Heart left ventricle (tissue), 16 donors: ENCODE measurements at regions not wholly inside any gene's neighbourhood (a gene's known extent, or its start where the extent isn't known, plus 50 kb on each side); places are given as distances from the start of the nearest gene placed in this dataset.

ENCODE experiments used
- ATAC-seq, 4 donors: fragments of 200-7000 bp; cut with Tn5 transposase; one replicate each; pipeline ENCODE4 v1.9.1; 2020 to 2022; ENCODE audit warnings: moderate library complexity in 4 of 4, mild to moderate bottlenecking in 3 of 4, moderate number of reproducible peaks in 1 of 4
- DNase-seq, 5 donors: peaks; one replicate each; pipeline ENCODE4 v3.0.0-alpha.2; 2020
- H3K27ac ChIP-seq, 12 donors: fragments of 200-600 bp; sonication (generic) in 4 of 12; one replicate each; pipeline versions ENCODE4 v1.5.0 to v1.8.0; 2016 to 2022; ENCODE audit warnings: mild to moderate bottlenecking in 2 of 12
- H3K27me3 ChIP-seq, 9 donors: fragments of 200-600 bp; sonication (generic) in 2 of 9; one replicate each; pipeline versions ENCODE4 v1.5.1 to v1.8.0; 2016 to 2022; ENCODE audit warnings: mild to moderate bottlenecking in 3 of 9
- H3K36me3 ChIP-seq, 9 donors: fragments of 200-600 bp; sonication (generic) in 2 of 9; one replicate each; pipeline versions ENCODE4 v1.5.0 to v1.8.0; 2018 to 2022; ENCODE audit warnings: mild to moderate bottlenecking in 2 of 9
- H3K4me1 ChIP-seq, 12 donors: fragments of 200-600 bp; sonication (generic) in 4 of 12; one replicate each; pipeline versions ENCODE4 v1.5.0 to v1.8.0; 2016 to 2022; ENCODE audit warnings: mild to moderate bottlenecking in 3 of 12
- H3K4me3 ChIP-seq, 12 donors: fragments of 200-600 bp; sonication (generic) in 4 of 12; one replicate each; pipeline versions ENCODE4 v1.5.0 to v1.8.0; 2017 to 2022; ENCODE audit warnings: mild to moderate bottlenecking in 9 of 12, moderate library complexity in 4 of 12
- H3K9me3 ChIP-seq, 12 donors: fragments of 200-600 bp; sonication (generic) in 4 of 12; one replicate each; pipeline versions ENCODE4 v1.5.0 to v1.8.0; 2016 to 2022; ENCODE audit warnings: mild to moderate bottlenecking in 1 of 12
- CTCF ChIP-seq, 12 donors: fragments of 200-600 bp; sonication (generic) in 4 of 12; IDR thresholded peaks; one replicate each; pipeline versions ENCODE4 v1.5.0 to v1.8.0; 2018 to 2022; ENCODE audit warnings: antibody characterized with exemption in 12 of 12, mild to moderate bottlenecking in 5 of 12
- POLR2A ChIP-seq, 2 donors: fragments of 450-650 bp; IDR thresholded peaks; one replicate each; pipeline ENCODE4 v1.6.1; 2017; ENCODE audit warnings: antibody characterized with exemption in 2 of 2, mild to moderate bottlenecking in 2 of 2, moderate library complexity in 2 of 2
- WGBS, 4 donors: extraction: QIAGEN DNeasy Blood & Tissue Kit in 2 of 4; methylation state at CpG; one replicate each; pipeline versions ENCODE4 v1.1.5 to v1.1.7; 2013 to 2018; 5-methylcytosine and 5-hydroxymethylcytosine counted together
- intact Hi-C, 10 donors: fragments of 100-400 bp; cut with DNase I; formaldehyde crosslinking; loops; one replicate each; pipeline versions ENCODE4 v1.11.1 to v1.14.2; 2022
- donor health status: ischemic (EF 13 %, LVEDD 7.1; RV severe dilation, severe dysfunction).
- donor health status: healthy with polysubstance abuse.
- donor health status: DM: no; HTN: yes; CAD: no.
- donor health status: DM: no; HTN: no; CAD: no.
- donor health status: ischemic (EF 25% LVEDD 6.9; RV normal size, moderate dysfunction).
- donor health status: ischemic (EF 25% LVEDD 5.7; RV mildly dilated, moderate dysfunction).
- donor health status: healthy.
- donor health status: DM: yes; HTN: yes; CAD: no.
- donor health status: ischemic (EF 35%, LVEDD 5.7; RV mildly dilated, moderate dysfunction).
- donor health status: nonischemic (EF 11% LVEDD 7.7; RV severe dilation, severe dysfunction).
- donor health status: DM: yes; HTN: yes; CAD: no.
- donor health status: PGD.
- donor health status: ischemic (EF 29% LVEDD 5.4; RV normal size, mild dysfunction).
- donor health status: nonischemic (EF 23%, LVEDD 6.1; RV moderate dilation, normal function).

- TF ChIP-seq POLR2A (IDR thresholded peaks at IDR 0.05) (no peak), CTCF (IDR thresholded peaks at IDR 0.05) (no peak)
- peak overlapping the region in 4 of 12 donors; percentile 15 to 42 (median 35) for H3K27ac ChIP-seq
- no peak overlapping the region for H3K4me3 ChIP-seq
- DNase-seq (no peak), ATAC-seq (no peak)
- H3K9me3 ChIP-seq = no peaks in the 10 kb centered on the region
- no peaks in the 10 kb centered on the region for H3K27me3 ChIP-seq
- no peaks in the 10 kb centered on the region for H3K36me3 ChIP-seq
- 83 to 90% (median 86%) methylated on average over 12 of the region's 12 CpGs for WGBS, 4 donors
- H3K4me1 ChIP-seq = peaks cover 3 to 47% (median 28%) of the 10 kb centered on the region in 12 donors
- intact Hi-C loops = loop anchor here in 3 of 10 donors (2.0 to 10.0 kb wide), 5 partner anchors 19 to 117 kb away; no protein-coding TSS in a partner anchor
Observed at GRCh38 chr12:124629789-124630480, 62.5 kb upstream of the NCOR2 start.

- Histone ChIP-seq H3K4me1 (peaks cover 3 to 45% (median 28%) of the 10 kb centered on the region in 12 donors), H3K9me3 (no peaks in the 10 kb centered on the region), H3K27me3 (no peaks in the 10 kb centered on the region), H3K27ac (peak overlapping the region in 2 of 12 donors; percentile 9 to 15), H3K36me3 (no peaks in the 10 kb centered on the region), H3K4me3 (no peak overlapping the region)
- intact Hi-C loops = loop anchor here in 3 of 10 donors (2.0 to 10.0 kb wide), 5 partner anchors 20 to 118 kb away; no protein-coding TSS in a partner anchor
- DNase-seq = no peak
- WGBS, 4 donors = 92 to 100% (median 96%) methylated on average over 5 of the region's 5 CpGs
- no peak for TF ChIP-seq POLR2A (IDR thresholded peaks at IDR 0.05)
- no peak for TF ChIP-seq CTCF (IDR thresholded peaks at IDR 0.05)
- ATAC-seq = no peak
Observed at GRCh38 chr12:124629117-124629516, 61.7 kb upstream of the NCOR2 start.

- H3K4me1 ChIP-seq = peaks cover 3 to 38% (median 28%) of the 10 kb centered on the region in 12 donors
- WGBS, 4 donors = 86 to 94% (median 92%) methylated on average over 3 of the region's 3 CpGs
Observed at GRCh38 chr12:124627956-124628355, 60.5 kb upstream of the NCOR2 start.

More at GRCh38 chr12:124627956-124628355, 60.5 kb upstream of the NCOR2 start:
- no peak for DNase-seq
- intact Hi-C loops = loop anchor here in 3 of 10 donors (1.0 to 10.0 kb wide), 7 partner anchors 21 to 119 kb away; partner anchors contain the start of gene NCOR2 (in 2 of the 3)
- TF ChIP-seq POLR2A (IDR thresholded peaks at IDR 0.05) (no peak), CTCF (IDR thresholded peaks at IDR 0.05) (no peak)
- Histone ChIP-seq H3K36me3 (no peaks in the 10 kb centered on the region), H3K27ac (peak overlapping the region in 2 of 12 donors; percentile 85 to 86), H3K4me3 (no peak overlapping the region), H3K27me3 (no peaks in the 10 kb centered on the region), H3K9me3 (peaks cover 0 to 6% (median 0%) of the 10 kb centered on the region in 12 donors)
- ATAC-seq = no peak
